Peyer's patch (tissue), 4 donors: ENCODE measurements at regions not wholly inside any gene's neighbourhood (a gene's known extent, or its start where the extent isn't known, plus 50 kb on each side); places are given as distances from the start of the nearest gene placed in this dataset.

Experiments used
- DNase-seq, 3 donors: peaks; one replicate each; pipeline ENCODE4 v3.0.0-alpha.2; 2017 to 2019
- H3K27ac ChIP-seq, 4 donors: fragments of 200-600 bp; sonication (generic); one replicate each; pipeline ENCODE4 v1.5.1; 2016 to 2019
- H3K27me3 ChIP-seq, 2 donors: fragments of 200-600 bp; sonication (generic); one replicate each; pipeline ENCODE4 v1.5.1; 2019
- H3K36me3 ChIP-seq, 3 donors: fragments of 200-600 bp; sonication (generic); one replicate each; pipeline ENCODE4 v1.5.1; 2016 to 2019
- H3K4me1 ChIP-seq, 4 donors: fragments of 200-600 bp; sonication (generic); one replicate each; pipeline ENCODE4 v1.5.1; 2016 to 2019
- H3K4me3 ChIP-seq, 4 donors: fragments of 200-600 bp; sonication (generic); 1 replicate in 3 of 4; 2 replicates in 1 of 4; pipeline ENCODE4 v1.5.1; 2016 to 2019; ENCODE audit warnings: mild to moderate bottlenecking in 1 of 4
- H3K9me3 ChIP-seq, 4 donors: fragments of 200-600 bp; sonication (generic); one replicate each; pipeline ENCODE4 v1.5.1; 2016 to 2019; ENCODE audit warnings: mild to moderate bottlenecking in 1 of 4
- CTCF ChIP-seq, 6 experiments: fragments of 450-650 bp in 4 of 6; fragments of 200-600 bp in 2 of 6; sonication (generic) in 1 of 6; IDR thresholded peaks; one replicate each; pipeline ENCODE4 v1.5.1; 2017 to 2019; ENCODE audit warnings: antibody characterized with exemption in 6 of 6, mild to moderate bottlenecking in 3 of 6, moderate library complexity in 1 of 6
- POLR2A ChIP-seq, 2 donors: fragments of 450-650 bp; IDR thresholded peaks; one replicate each; pipeline ENCODE4 v1.5.1; 2017; ENCODE audit warnings: antibody characterized with exemption in 2 of 2, mild to moderate bottlenecking in 2 of 2, moderate library complexity in 2 of 2

- Histone ChIP-seq H3K27ac (peak overlapping the region in 1 of 4 donors; percentile 74), H3K9me3 (peaks cover 0 to 7% (median 3%) of the 10 kb centered on the region in 4 donors), H3K27me3 (no peaks in the 10 kb centered on the region), H3K4me1 (peaks cover 0 to 5% (median 0%) of the 10 kb centered on the region in 4 donors), H3K4me3 (no peak overlapping the region), H3K36me3 (no peaks in the 10 kb centered on the region)
- TF ChIP-seq POLR2A (IDR thresholded peaks at IDR 0.05) (no peak), CTCF (IDR thresholded peaks at IDR 0.05) (no peak)
- no peak for DNase-seq
Measured at GRCh38 chr16:88282564-88283395, 100.0 kb upstream of the ZNF469 start.

GRCh38 chr16:88283596-88283995 is 99.2 kb upstream of the ZNF469 start:
- peaks cover 0 to 5% (median 0%) of the 10 kb centered on the region in 4 donors for H3K4me1 ChIP-seq
- TF ChIP-seq CTCF (IDR thresholded peaks at IDR 0.05), result no peak
- TF ChIP-seq POLR2A (IDR thresholded peaks at IDR 0.05), result no peak
- H3K27me3 ChIP-seq, result no peaks in the 10 kb centered on the region
- no peak for DNase-seq
- peaks cover 0 to 11% (median 3%) of the 10 kb centered on the region in 4 donors for H3K9me3 ChIP-seq
- no peaks in the 10 kb centered on the region for H3K36me3 ChIP-seq
- no peak overlapping the region for H3K27ac ChIP-seq
- no peak overlapping the region for H3K4me3 ChIP-seq

- Histone ChIP-seq H3K27ac (no peak overlapping the region), H3K27me3 (no peaks in the 10 kb centered on the region), H3K4me1 (peaks cover 0 to 5% (median 0%) of the 10 kb centered on the region in 4 donors), H3K9me3 (peaks cover 0 to 11% (median 3%) of the 10 kb centered on the region in 4 donors), H3K4me3 (no peak overlapping the region), H3K36me3 (no peaks in the 10 kb centered on the region)
- TF ChIP-seq CTCF (IDR thresholded peaks at IDR 0.05), result no peak
- TF ChIP-seq POLR2A (IDR thresholded peaks at IDR 0.05), result no peak
- DNase-seq, result no peak
Measured at GRCh38 chr16:88284101-88284500, 98.7 kb upstream of the ZNF469 start.

GRCh38 chr16:88284626-88285513 is 97.9 kb upstream of the ZNF469 start:
- TF ChIP-seq POLR2A (IDR thresholded peaks at IDR 0.05), result no peak
- H3K36me3 ChIP-seq, result no peaks in the 10 kb centered on the region
- H3K4me3 ChIP-seq, result no peak overlapping the region
- no peak overlapping the region for H3K27ac ChIP-seq
- DNase-seq, result no peak
- no peaks in the 10 kb centered on the region for H3K27me3 ChIP-seq
- H3K9me3 ChIP-seq, result peaks cover 0 to 11% (median 3%) of the 10 kb centered on the region in 4 donors
- H3K4me1 ChIP-seq, result peaks cover 0 to 5% (median 0%) of the 10 kb centered on the region in 4 donors

GRCh38 chr16:88285514-88285822 is 97.3 kb upstream of the ZNF469 start:
- no peak for DNase-seq
- Histone ChIP-seq H3K9me3 (peaks cover 0 to 11% (median 3%) of the 10 kb centered on the region in 4 donors), H3K4me3 (no peak overlapping the region), H3K36me3 (no peaks in the 10 kb centered on the region), H3K27me3 (no peaks in the 10 kb centered on the region), H3K27ac (no peak overlapping the region), H3K4me1 (peaks cover 0 to 5% (median 0%) of the 10 kb centered on the region in 4 donors)
- TF ChIP-seq POLR2A (IDR thresholded peaks at IDR 0.05) (no peak), CTCF (IDR thresholded peaks at IDR 0.05) (no peak)
